ENCODE measurements at regions not wholly inside any gene's neighbourhood (a gene's known extent, or its start where the extent isn't known, plus 50 kb on each side); places are given as distances from the start of the nearest gene placed in this dataset.

GRCh38 chr3:194536871-194537637 is 50.3 kb upstream of the ATP13A3 start (continued):
- TF ChIP-seq, protein P1, sequence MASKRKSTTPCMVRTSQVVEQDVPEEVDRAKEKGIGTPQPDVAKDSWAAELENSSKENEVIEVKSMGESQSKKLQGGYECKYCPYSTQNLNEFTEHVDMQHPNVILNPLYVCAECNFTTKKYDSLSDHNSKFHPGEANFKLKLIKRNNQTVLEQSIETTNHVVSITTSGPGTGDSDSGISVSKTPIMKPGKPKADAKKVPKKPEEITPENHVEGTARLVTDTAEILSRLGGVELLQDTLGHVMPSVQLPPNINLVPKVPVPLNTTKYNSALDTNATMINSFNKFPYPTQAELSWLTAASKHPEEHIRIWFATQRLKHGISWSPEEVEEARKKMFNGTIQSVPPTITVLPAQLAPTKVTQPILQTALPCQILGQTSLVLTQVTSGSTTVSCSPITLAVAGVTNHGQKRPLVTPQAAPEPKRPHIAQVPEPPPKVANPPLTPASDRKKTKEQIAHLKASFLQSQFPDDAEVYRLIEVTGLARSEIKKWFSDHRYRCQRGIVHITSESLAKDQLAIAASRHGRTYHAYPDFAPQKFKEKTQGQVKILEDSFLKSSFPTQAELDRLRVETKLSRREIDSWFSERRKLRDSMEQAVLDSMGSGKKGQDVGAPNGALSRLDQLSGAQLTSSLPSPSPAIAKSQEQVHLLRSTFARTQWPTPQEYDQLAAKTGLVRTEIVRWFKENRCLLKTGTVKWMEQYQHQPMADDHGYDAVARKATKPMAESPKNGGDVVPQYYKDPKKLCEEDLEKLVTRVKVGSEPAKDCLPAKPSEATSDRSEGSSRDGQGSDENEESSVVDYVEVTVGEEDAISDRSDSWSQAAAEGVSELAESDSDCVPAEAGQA (IDR thresholded peaks at IDR 0.05; ENCODE audit: low read depth) = no peak
- TF ChIP-seq, protein P1 (CRISPR knock-in tag; IDR thresholded peaks at IDR 0.05; ENCODE audit: borderline replicate concordance) = no peak
- TF ChIP-seq, protein P2, sequence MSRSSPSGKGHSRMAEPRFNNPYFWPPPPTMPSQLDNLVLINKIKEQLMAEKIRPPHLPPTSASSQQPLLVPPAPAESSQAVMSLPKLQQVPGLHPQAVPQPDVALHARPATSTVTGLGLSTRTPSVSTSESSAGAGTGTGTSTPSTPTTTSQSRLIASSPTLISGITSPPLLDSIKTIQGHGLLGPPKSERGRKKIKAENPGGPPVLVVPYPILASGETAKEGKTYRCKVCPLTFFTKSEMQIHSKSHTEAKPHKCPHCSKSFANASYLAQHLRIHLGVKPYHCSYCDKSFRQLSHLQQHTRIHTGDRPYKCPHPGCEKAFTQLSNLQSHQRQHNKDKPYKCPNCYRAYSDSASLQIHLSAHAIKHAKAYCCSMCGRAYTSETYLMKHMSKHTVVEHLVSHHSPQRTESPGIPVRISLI (CRISPR knock-in tag; IDR thresholded peaks at IDR 0.05; ENCODE audit: borderline replicate concordance) = no peak
- TF ChIP-seq ZNF33B (CRISPR knock-in tag; IDR thresholded peaks at IDR 0.05) = peak; percentile 43; the same call in 1 of the 2 replicates
- TF ChIP-seq MBD4 (IDR thresholded peaks at IDR 0.05; ENCODE audit: borderline replicate concordance, low read length) = no peak
- 0 out of 2 replicates have a peak, but pooled peaks have one; percentile 43 for TF ChIP-seq KMT2B (CRISPR knock-in tag; IDR thresholded peaks at IDR 0.05)
- no peak for TF ChIP-seq SCMH1 (CRISPR knock-in tag; IDR thresholded peaks at IDR 0.05; ENCODE audit: borderline replicate concordance)
- TF ChIP-seq BORCS8-MEF2B (CRISPR knock-in tag; IDR thresholded peaks at IDR 0.05) = no peak
- no peak for TF ChIP-seq TOPORS (CRISPR knock-in tag; IDR thresholded peaks at IDR 0.05)
- no peak for TF ChIP-seq SRSF1 (optimal IDR thresholded peaks at IDR 0.05; ENCODE audit: low read depth, low read length)
- TF ChIP-seq, protein P3, sequence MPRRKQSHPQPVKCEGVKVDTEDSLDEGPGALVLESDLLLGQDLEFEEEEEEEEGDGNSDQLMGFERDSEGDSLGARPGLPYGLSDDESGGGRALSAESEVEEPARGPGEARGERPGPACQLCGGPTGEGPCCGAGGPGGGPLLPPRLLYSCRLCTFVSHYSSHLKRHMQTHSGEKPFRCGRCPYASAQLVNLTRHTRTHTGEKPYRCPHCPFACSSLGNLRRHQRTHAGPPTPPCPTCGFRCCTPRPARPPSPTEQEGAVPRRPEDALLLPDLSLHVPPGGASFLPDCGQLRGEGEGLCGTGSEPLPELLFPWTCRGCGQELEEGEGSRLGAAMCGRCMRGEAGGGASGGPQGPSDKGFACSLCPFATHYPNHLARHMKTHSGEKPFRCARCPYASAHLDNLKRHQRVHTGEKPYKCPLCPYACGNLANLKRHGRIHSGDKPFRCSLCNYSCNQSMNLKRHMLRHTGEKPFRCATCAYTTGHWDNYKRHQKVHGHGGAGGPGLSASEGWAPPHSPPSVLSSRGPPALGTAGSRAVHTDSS (CRISPR knock-in tag; conservative IDR thresholded peaks at IDR 0.05) = no peak
- TF ChIP-seq ZNF773 (CRISPR knock-in tag; IDR thresholded peaks at IDR 0.05; ENCODE audit: borderline replicate concordance) = no peak
- peak; percentile 74; the same call in 1 of the 2 replicates for TF ChIP-seq ZNF24 (IDR thresholded peaks at IDR 0.05)
- peak; percentile 14; the same call in 1 of the 2 replicates for TF ChIP-seq THRA (CRISPR knock-in tag; IDR thresholded peaks at IDR 0.05; ENCODE audit: borderline replicate concordance)
- TF ChIP-seq, protein P4, sequence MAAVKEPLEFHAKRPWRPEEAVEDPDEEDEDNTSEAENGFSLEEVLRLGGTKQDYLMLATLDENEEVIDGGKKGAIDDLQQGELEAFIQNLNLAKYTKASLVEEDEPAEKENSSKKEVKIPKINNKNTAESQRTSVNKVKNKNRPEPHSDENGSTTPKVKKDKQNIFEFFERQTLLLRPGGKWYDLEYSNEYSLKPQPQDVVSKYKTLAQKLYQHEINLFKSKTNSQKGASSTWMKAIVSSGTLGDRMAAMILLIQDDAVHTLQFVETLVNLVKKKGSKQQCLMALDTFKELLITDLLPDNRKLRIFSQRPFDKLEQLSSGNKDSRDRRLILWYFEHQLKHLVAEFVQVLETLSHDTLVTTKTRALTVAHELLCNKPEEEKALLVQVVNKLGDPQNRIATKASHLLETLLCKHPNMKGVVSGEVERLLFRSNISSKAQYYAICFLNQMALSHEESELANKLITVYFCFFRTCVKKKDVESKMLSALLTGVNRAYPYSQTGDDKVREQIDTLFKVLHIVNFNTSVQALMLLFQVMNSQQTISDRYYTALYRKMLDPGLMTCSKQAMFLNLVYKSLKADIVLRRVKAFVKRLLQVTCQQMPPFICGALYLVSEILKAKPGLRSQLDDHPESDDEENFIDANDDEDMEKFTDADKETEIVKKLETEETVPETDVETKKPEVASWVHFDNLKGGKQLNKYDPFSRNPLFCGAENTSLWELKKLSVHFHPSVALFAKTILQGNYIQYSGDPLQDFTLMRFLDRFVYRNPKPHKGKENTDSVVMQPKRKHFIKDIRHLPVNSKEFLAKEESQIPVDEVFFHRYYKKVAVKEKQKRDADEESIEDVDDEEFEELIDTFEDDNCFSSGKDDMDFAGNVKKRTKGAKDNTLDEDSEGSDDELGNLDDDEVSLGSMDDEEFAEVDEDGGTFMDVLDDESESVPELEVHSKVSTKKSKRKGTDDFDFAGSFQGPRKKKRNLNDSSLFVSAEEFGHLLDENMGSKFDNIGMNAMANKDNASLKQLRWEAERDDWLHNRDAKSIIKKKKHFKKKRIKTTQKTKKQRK (IDR thresholded peaks at IDR 0.05; ENCODE audit: low read length) = no peak
- TF ChIP-seq NFRKB (IDR thresholded peaks at IDR 0.05) = no peak
